IMR-90 (cell line): ENCODE measurements at regions not wholly inside any gene's neighbourhood (a gene's known extent, or its start where the extent isn't known, plus 50 kb on each side); places are given as distances from the start of the nearest gene placed in this dataset.

ENCODE experiments used
- ATAC-seq: fragments of 200-7000 bp; cut with Tn5 transposase; 2 replicates; pipeline ENCODE4 v1.9.1; 2020; ENCODE audit warnings: low read depth, mild to moderate bottlenecking, moderate library complexity
- BruUV-seq: library from RNA; stranded (reverse); fragments of 400-500 nt; replicated peaks from 2 replicates; lab custom pipeline; 2021; lab: Mats Ljungman, UMichigan
- CTCF ChIA-PET: fragments of 300-600 bp; formaldehyde crosslinking; extraction: SDS; loops from one replicate; lab custom pipeline; 2021; ENCODE audit warnings: antibody characterized with exemption; lab: Yijun Ruan, JAX
- POLR2A ChIA-PET: fragments of 300-600 bp; sonication (Branson Sonifier 250); formaldehyde crosslinking; loops from one replicate; lab custom pipeline; 2022; ENCODE audit warnings: antibody characterized with exemption; ENCODE audit not compliant: unreplicated experiment; lab: Charles Lee
- DNase-seq: peaks from one replicate; pipeline ENCODE4 v3.0.0; 2013
- H2AFZ ChIP-seq: replicated peaks from 2 replicates; pipeline ENCODE3; 2013; ENCODE audit warnings: low read length, mild to moderate bottlenecking; ENCODE audit not compliant: poor library complexity
- H2AK5ac ChIP-seq: 2 replicates; pipeline ENCODE4 v1.6.1; 2013; ENCODE audit warnings: low read depth, low read length, inconsistent platforms
- H2AK9ac ChIP-seq: replicated peaks from 2 replicates; pipeline ENCODE3; 2013; ENCODE audit warnings: mild to moderate bottlenecking, low read depth, low read length, moderate library complexity; ENCODE audit not compliant: poor library complexity
- H2BK120ac ChIP-seq: 2 replicates; pipeline ENCODE4 v1.6.1; 2013; ENCODE audit warnings: low read depth, low read length, inconsistent platforms
- H2BK15ac ChIP-seq: 3 replicates; pipeline ENCODE4 v1.6.1; 2013; ENCODE audit warnings: low read depth, low read length, inconsistent platforms
- H2BK20ac ChIP-seq: 2 replicates; pipeline ENCODE4 v1.6.1; 2013; ENCODE audit warnings: low read depth, mild to moderate bottlenecking, inconsistent platforms, low read length, moderate library complexity
- H2BK5ac ChIP-seq: 2 replicates; pipeline ENCODE4 v1.6.1; 2013; ENCODE audit warnings: mild to moderate bottlenecking, low read depth, low read length, inconsistent platforms; ENCODE audit not compliant: poor library complexity, severe bottlenecking
- H3K14ac ChIP-seq: replicated peaks from 2 replicates; pipeline ENCODE4 v1.6.1; 2013; ENCODE audit warnings: low read depth, low read length, inconsistent platforms
- H3K18ac ChIP-seq: 2 replicates; pipeline ENCODE4 v1.6.1; 2013; ENCODE audit warnings: low read depth, low read length, control low read depth
- H3K23ac ChIP-seq: 2 replicates; pipeline ENCODE4 v1.6.1; 2013; ENCODE audit warnings: low read depth, low read length, inconsistent platforms
- H3K27ac ChIP-seq: 2 replicates; pipeline ENCODE4 v1.5.1; 2013; ENCODE audit warnings: mild to moderate bottlenecking, control low read depth, low read length; ENCODE audit not compliant: insufficient read depth
- H3K27me3 ChIP-seq: 2 replicates; pipeline ENCODE4 v1.6.1; 2013; ENCODE audit warnings: low read length; ENCODE audit not compliant: control insufficient read depth, insufficient read depth
- H3K36me3 ChIP-seq: 2 replicates; pipeline ENCODE4 v1.6.1; 2013; ENCODE audit warnings: low read length, mixed read lengths; ENCODE audit not compliant: control insufficient read depth, insufficient read depth
- H3K4ac ChIP-seq: 2 replicates; pipeline ENCODE4 v1.6.1; 2013; ENCODE audit warnings: low read depth, low read length, inconsistent platforms
- H3K4me1 ChIP-seq: 2 replicates; pipeline ENCODE4 v1.6.1; 2013; ENCODE audit warnings: low read length, mixed read lengths; ENCODE audit not compliant: control insufficient read depth, insufficient read depth
- H3K4me2 ChIP-seq: 2 replicates; pipeline ENCODE4 v1.6.1; 2013; ENCODE audit warnings: low read depth, mild to moderate bottlenecking, control low read depth, low read length, moderate library complexity
- H3K4me3 ChIP-seq: 2 replicates; pipeline ENCODE4 v1.5.1; 2013; ENCODE audit warnings: low read depth, mild to moderate bottlenecking, control low read depth, low read length, moderate library complexity; ENCODE audit not compliant: insufficient read depth
- H3K56ac ChIP-seq: 2 replicates; pipeline ENCODE4 v1.6.1; 2013; ENCODE audit warnings: low read length, inconsistent platforms; ENCODE audit not compliant: insufficient read depth; ENCODE audit errors: extremely low read depth
- H3K79me1 ChIP-seq, 2 experiments: 2 replicates each; pipeline ENCODE4 v1.6.1; 2013; ENCODE audit warnings: low read length in 2 of 2, inconsistent platforms in 1 of 2, low read depth in 1 of 2
- H3K9ac ChIP-seq: 2 replicates; pipeline ENCODE4 v1.6.1; 2013; ENCODE audit warnings: low read depth, low read length, control low read depth
- H3K9me1 ChIP-seq: 2 replicates; pipeline ENCODE4 v1.6.1; 2013; ENCODE audit warnings: low read length, inconsistent platforms; ENCODE audit not compliant: insufficient read depth
- H3K9me3 ChIP-seq: 2 replicates; pipeline ENCODE4 v1.6.1; 2013; ENCODE audit warnings: low read length; ENCODE audit not compliant: control insufficient read depth, insufficient read depth
- H4K20me1 ChIP-seq: 2 replicates; pipeline ENCODE4 v1.6.1; 2013; ENCODE audit warnings: low read length, inconsistent platforms; ENCODE audit not compliant: insufficient read depth
- H4K5ac ChIP-seq: 2 replicates; pipeline ENCODE4 v1.6.1; 2013; ENCODE audit warnings: mild to moderate bottlenecking, low read depth, low read length, control low read depth
- H4K8ac ChIP-seq, 2 experiments: 2 replicates each; pipeline ENCODE4 v1.6.1; 2013; ENCODE audit warnings: low read depth in 2 of 2, low read length in 2 of 2, control low read depth in 1 of 2, inconsistent platforms in 1 of 2
- H4K91ac ChIP-seq: 2 replicates; pipeline ENCODE4 v1.6.1; 2013; ENCODE audit warnings: low read depth, low read length, inconsistent platforms; ENCODE audit not compliant: insufficient read depth
- CEBPB ChIP-seq: IDR thresholded peaks from 2 replicates; pipeline ENCODE4 v1.6.1; 2012; ENCODE audit warnings: low read depth, low read length, improper control_type of control experiment
- MAFK ChIP-seq: IDR thresholded peaks from 2 replicates; pipeline ENCODE4 v1.6.1; 2012; ENCODE audit warnings: low read depth, low read length, improper control_type of control experiment
- MXI1 ChIP-seq: IDR thresholded peaks from 2 replicates; pipeline ENCODE4 v1.6.1; 2012; ENCODE audit warnings: low read depth, mild to moderate bottlenecking, low read length, moderate library complexity, borderline replicate concordance
- RAD21 ChIP-seq: IDR thresholded peaks from 2 replicates; pipeline ENCODE4 v1.6.1; 2012; ENCODE audit warnings: low read length, improper control_type of control experiment
- RCOR1 ChIP-seq: IDR thresholded peaks from 2 replicates; pipeline ENCODE4 v1.6.1; 2012; ENCODE audit warnings: mild to moderate bottlenecking, low read length, improper control_type of control experiment; ENCODE audit not compliant: insufficient replicate concordance
- RFX5 ChIP-seq: IDR thresholded peaks from 2 replicates; pipeline ENCODE4 v1.8.0; 2012; ENCODE audit warnings: low read depth, mild to moderate bottlenecking, low read length, moderate library complexity
- SMC3 ChIP-seq: fragments of 150-350 bp; IDR thresholded peaks from 2 replicates; pipeline ENCODE4 v1.6.1; 2016; ENCODE audit warnings: low read depth, mild to moderate bottlenecking, antibody characterized with exemption, low read length, moderate library complexity
- WGBS, 2 experiments: methylation state at CpG; one replicate each; pipeline versions ENCODE4 v1.1.5 to v1.1.7; 2013; ENCODE audit warnings: missing lambda C conversion rate in 2 of 2; ENCODE audit not compliant: insufficient read length in 1 of 2; ENCODE audit errors: extremely low coverage in 2 of 2; 5-methylcytosine and 5-hydroxymethylcytosine counted together
- dilution Hi-C: fragments of 300-500 bp; cut with HindIII; formaldehyde crosslinking; loops from one replicate; pipeline ENCODE4 v1.14.3; 2018; ENCODE audit warnings: low sequenced_read_pairs; ENCODE audit not compliant: unreplicated experiment
- in situ Hi-C: fragments of 300-500 bp; cut with MboI; formaldehyde crosslinking; loops from 3 replicates; pipeline ENCODE4 v1.14.3; 2019; ENCODE audit warnings: low sequenced_read_pairs, inconsistent platforms, mixed read lengths
- intact Hi-C: fragments of 100-400 bp; cut with micrococcal nuclease; formaldehyde crosslinking; loops from 2 replicates; pipeline ENCODE4 v1.10.0; 2022
- TF ChIP-seq, protein P1 (sequence below): fragments of 150-350 bp; IDR thresholded peaks from 2 replicates; pipeline ENCODE4 v1.6.1; 2016; ENCODE audit warnings: low read depth, mild to moderate bottlenecking, low read length, moderate library complexity, borderline replicate concordance
- TF ChIP-seq, protein P2 (sequence below): conservative IDR thresholded peaks from 2 replicates; pipeline ENCODE4 v1.5.1; 2012; ENCODE audit warnings: mild to moderate bottlenecking, low read depth, low read length, improper control_type of control experiment

DNA sequence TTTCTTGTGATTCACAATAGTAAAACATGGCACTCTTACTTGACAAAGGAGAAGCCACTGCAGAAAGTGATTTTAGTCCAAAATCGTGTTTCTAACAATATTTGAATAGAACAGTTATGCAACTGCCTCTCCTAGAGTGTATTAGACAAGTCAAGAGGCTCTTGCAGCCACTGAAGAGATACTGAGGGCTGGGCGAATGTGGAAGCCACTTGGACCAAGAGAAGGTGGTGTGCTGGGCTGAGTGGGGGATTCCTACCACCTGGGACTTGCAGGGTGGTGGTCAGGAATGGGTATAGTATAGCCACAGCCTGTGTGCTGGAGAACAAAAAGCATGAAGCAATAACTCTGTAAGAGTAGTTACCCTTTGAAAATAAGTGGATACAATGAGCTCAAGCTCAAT lies 223.8 kb upstream of the DNAJC19 start:
- H3K9me1 ChIP-seq, result no peaks in the 10 kb centered on the region
- CTCF ChIA-PET, result no interaction called here

More for the DNA sequence above, 223.8 kb upstream of the DNAJC19 start:
- Histone ChIP-seq H3K23ac (no peak overlapping the region), H4K8ac (no peak overlapping the region), H3K4ac (no peak overlapping the region), H2BK20ac (no peak overlapping the region), H2AK5ac (no peak overlapping the region), H4K5ac (no peak overlapping the region), H3K27me3 (no peaks in the 10 kb centered on the region), H4K20me1 (no peaks in the 10 kb centered on the region), H4K91ac (no peak overlapping the region), H3K36me3 (no peaks in the 10 kb centered on the region), H3K9me3 (peaks cover 4% of the 10 kb centered on the region; the same call in 1 of the 2 replicates), H2AK9ac (no peak overlapping the region), H3K79me1 (no peaks in the 10 kb centered on the region), H2BK120ac (no peak overlapping the region), H3K9ac (no peak overlapping the region), H3K4me3 (no peak overlapping the region), H3K4me2 (no peak overlapping the region), H2BK15ac (no peak overlapping the region), H3K27ac (no peak overlapping the region), H3K14ac (no peak overlapping the region), H2BK5ac (no peak overlapping the region), H3K18ac (no peak overlapping the region), H2AFZ (no peak overlapping the region), H3K56ac (no peak overlapping the region), H3K4me1 (no peaks in the 10 kb centered on the region)
- in situ Hi-C loops (loop anchor here (10.0 to 25.0 kb wide), 2 partner anchors 474 to 1471 kb away; no protein-coding TSS in a partner anchor), dilution Hi-C loops (no loop called here), intact Hi-C loops (no loop called here)
- DNase-seq (no peak), ATAC-seq (no peak)
- WGBS, 2 experiments, result no CpG with 5 or more reads among the region's 2 CpGs
- no TSS peak for BruUV-seq
- TF ChIP-seq RAD21, result no peak
- TF ChIP-seq CEBPB, result no peak
- TF ChIP-seq, protein P1, sequence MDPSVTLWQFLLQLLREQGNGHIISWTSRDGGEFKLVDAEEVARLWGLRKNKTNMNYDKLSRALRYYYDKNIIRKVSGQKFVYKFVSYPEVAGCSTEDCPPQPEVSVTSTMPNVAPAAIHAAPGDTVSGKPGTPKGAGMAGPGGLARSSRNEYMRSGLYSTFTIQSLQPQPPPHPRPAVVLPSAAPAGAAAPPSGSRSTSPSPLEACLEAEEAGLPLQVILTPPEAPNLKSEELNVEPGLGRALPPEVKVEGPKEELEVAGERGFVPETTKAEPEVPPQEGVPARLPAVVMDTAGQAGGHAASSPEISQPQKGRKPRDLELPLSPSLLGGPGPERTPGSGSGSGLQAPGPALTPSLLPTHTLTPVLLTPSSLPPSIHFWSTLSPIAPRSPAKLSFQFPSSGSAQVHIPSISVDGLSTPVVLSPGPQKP, result no peak
- no peak for TF ChIP-seq RFX5
- no peak for TF ChIP-seq SMC3
- TF ChIP-seq, protein P2, sequence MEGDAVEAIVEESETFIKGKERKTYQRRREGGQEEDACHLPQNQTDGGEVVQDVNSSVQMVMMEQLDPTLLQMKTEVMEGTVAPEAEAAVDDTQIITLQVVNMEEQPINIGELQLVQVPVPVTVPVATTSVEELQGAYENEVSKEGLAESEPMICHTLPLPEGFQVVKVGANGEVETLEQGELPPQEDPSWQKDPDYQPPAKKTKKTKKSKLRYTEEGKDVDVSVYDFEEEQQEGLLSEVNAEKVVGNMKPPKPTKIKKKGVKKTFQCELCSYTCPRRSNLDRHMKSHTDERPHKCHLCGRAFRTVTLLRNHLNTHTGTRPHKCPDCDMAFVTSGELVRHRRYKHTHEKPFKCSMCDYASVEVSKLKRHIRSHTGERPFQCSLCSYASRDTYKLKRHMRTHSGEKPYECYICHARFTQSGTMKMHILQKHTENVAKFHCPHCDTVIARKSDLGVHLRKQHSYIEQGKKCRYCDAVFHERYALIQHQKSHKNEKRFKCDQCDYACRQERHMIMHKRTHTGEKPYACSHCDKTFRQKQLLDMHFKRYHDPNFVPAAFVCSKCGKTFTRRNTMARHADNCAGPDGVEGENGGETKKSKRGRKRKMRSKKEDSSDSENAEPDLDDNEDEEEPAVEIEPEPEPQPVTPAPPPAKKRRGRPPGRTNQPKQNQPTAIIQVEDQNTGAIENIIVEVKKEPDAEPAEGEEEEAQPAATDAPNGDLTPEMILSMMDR, result no peak
- TF ChIP-seq MXI1, result no peak
- no peak for TF ChIP-seq MAFK
- TF ChIP-seq RCOR1, result no peak
- POLR2A ChIA-PET, result no interaction called here
